ENCODE measurements at regions not wholly inside any gene's neighbourhood (a gene's known extent, or its start where the extent isn't known, plus 50 kb on each side); places are given as distances from the start of the nearest gene placed in this dataset.

GRCh38 chr4:31023742-31024141, 303.6 kb downstream of the PCDH7 start:
- no peak for TF ChIP-seq SUZ12 (IDR thresholded peaks at IDR 0.05; ENCODE audit: extremely low read depth, insufficient read depth, insufficient read length)
- TF ChIP-seq ZNF274 (IDR thresholded peaks at IDR 0.05; ENCODE audit: low read depth, low read length): no peak
- no peak for TF ChIP-seq YY1 (IDR thresholded peaks at IDR 0.05; ENCODE audit: insufficient read depth, insufficient read length)

Data from NT2/D1 (cell line).